Mesenchymal stem cell (in vitro differentiated cells and primary cell): ENCODE measurements at regions not wholly inside any gene's neighbourhood (a gene's known extent, or its start where the extent isn't known, plus 50 kb on each side); places are given as distances from the start of the nearest gene placed in this dataset.

Experiments
- DNase-seq: peaks from one replicate; pipeline ENCODE4 v3.0.0-alpha.2; 2013
- H2AFZ ChIP-seq: one replicate; pipeline ENCODE4 v1.6.1; 2013; ENCODE audit warnings: low read depth, mild to moderate bottlenecking, control low read depth, inconsistent platforms, low read length, moderate library complexity
- H2AK5ac ChIP-seq: 2 replicates; pipeline ENCODE4 v1.6.1; 2013; ENCODE audit warnings: low read length, moderate library complexity, mild to moderate bottlenecking, inconsistent platforms; ENCODE audit not compliant: severe bottlenecking
- H2BK120ac ChIP-seq: one replicate; pipeline ENCODE4 v1.6.1; 2013; ENCODE audit warnings: low read depth, mild to moderate bottlenecking, inconsistent platforms, low read length, moderate library complexity
- H2BK12ac ChIP-seq, 2 experiments: one replicate each; pipeline ENCODE4 v1.6.1; 2013; ENCODE audit warnings: inconsistent platforms in 2 of 2, low read length in 2 of 2, mild to moderate bottlenecking in 2 of 2, moderate library complexity in 2 of 2, control low read depth in 1 of 2
- H2BK15ac ChIP-seq: one replicate; pipeline ENCODE4 v1.6.1; 2013; ENCODE audit warnings: mild to moderate bottlenecking, low read depth, inconsistent platforms; ENCODE audit not compliant: poor library complexity, severe bottlenecking
- H2BK5ac ChIP-seq: 2 replicates; pipeline ENCODE4 v1.6.1; 2013; ENCODE audit warnings: low read depth, mild to moderate bottlenecking, low read length, control low read depth, inconsistent platforms; ENCODE audit not compliant: poor library complexity, severe bottlenecking
- H3K14ac ChIP-seq, 2 experiments: one replicate each; pipeline ENCODE4 v1.6.1; 2013; ENCODE audit warnings: inconsistent platforms in 2 of 2, low read length in 2 of 2, control low read depth in 1 of 2, mild to moderate bottlenecking in 1 of 2, moderate library complexity in 1 of 2
- H3K18ac ChIP-seq, 2 experiments: one replicate each; pipeline ENCODE4 v1.6.1; 2013; ENCODE audit warnings: inconsistent platforms in 2 of 2, low read length in 2 of 2, control low read depth in 1 of 2, low read depth in 1 of 2, mild to moderate bottlenecking in 1 of 2
- H3K23ac ChIP-seq, 2 experiments: one replicate each; pipeline ENCODE4 v1.6.1; 2013; ENCODE audit warnings: inconsistent platforms in 2 of 2, low read length in 2 of 2, mild to moderate bottlenecking in 2 of 2, moderate library complexity in 2 of 2, control low read depth in 1 of 2
- H3K27ac ChIP-seq: 2 replicates; pipeline ENCODE4 v1.5.1; 2013; ENCODE audit warnings: mild to moderate bottlenecking, moderate library complexity, low read length, control low read depth, inconsistent platforms; ENCODE audit not compliant: poor library complexity, severe bottlenecking
- H3K27me3 ChIP-seq, 2 experiments: 2 replicates each; pipeline versions ENCODE4 v1.6.1 to v1.7.0; 2013; ENCODE audit warnings: low read length in 2 of 2, mild to moderate bottlenecking in 2 of 2, moderate library complexity in 2 of 2, control low read depth in 1 of 2, inconsistent platforms in 1 of 2; ENCODE audit not compliant: control insufficient read depth in 1 of 2, insufficient read depth in 1 of 2
- H3K36me3 ChIP-seq, 2 experiments: 2 replicates each; pipeline versions ENCODE4 v1.6.1 to v1.7.0; 2013; ENCODE audit warnings: low read length in 2 of 2, control low read depth in 1 of 2, inconsistent platforms in 1 of 2, low read depth in 1 of 2, mild to moderate bottlenecking in 1 of 2; ENCODE audit not compliant: insufficient read depth in 2 of 2, control insufficient read depth in 1 of 2
- H3K4ac ChIP-seq, 2 experiments: one replicate each; pipeline ENCODE4 v1.6.1; 2013; ENCODE audit warnings: inconsistent platforms in 2 of 2, low read length in 2 of 2, mild to moderate bottlenecking in 2 of 2, moderate library complexity in 2 of 2, control low read depth in 1 of 2, low read depth in 1 of 2
- H3K4me1 ChIP-seq: 2 replicates; pipeline ENCODE4 v1.6.1; 2013; ENCODE audit warnings: low read depth, low read length, control low read depth; ENCODE audit not compliant: control insufficient read depth, insufficient read depth
- H3K4me2 ChIP-seq: 2 replicates; pipeline ENCODE4 v1.6.1; 2013; ENCODE audit warnings: low read length, mild to moderate bottlenecking, inconsistent platforms; ENCODE audit not compliant: poor library complexity, severe bottlenecking
- H3K4me3 ChIP-seq, 2 experiments: 2 replicates each; pipeline versions ENCODE4 v1.5.1 to v1.7.0; 2013; ENCODE audit warnings: low read length in 2 of 2, mild to moderate bottlenecking in 2 of 2, control low read depth in 1 of 2, low read depth in 1 of 2; ENCODE audit not compliant: insufficient read depth in 1 of 2
- H3K79me1 ChIP-seq: replicated peaks from 2 replicates; pipeline ENCODE4 v1.6.1; 2013; ENCODE audit warnings: mild to moderate bottlenecking, control low read depth, low read length, inconsistent platforms; ENCODE audit not compliant: poor library complexity, severe bottlenecking
- H3K9ac ChIP-seq: 2 replicates; pipeline ENCODE4 v1.7.0; 2013; ENCODE audit warnings: mild to moderate bottlenecking, low read length, moderate library complexity
- H3K9me3 ChIP-seq: 2 replicates; pipeline ENCODE4 v1.7.0; 2013; ENCODE audit warnings: mild to moderate bottlenecking, low read length; ENCODE audit not compliant: control insufficient read depth
- H4K8ac ChIP-seq: one replicate; pipeline ENCODE4 v1.6.1; 2013; ENCODE audit warnings: inconsistent platforms, mild to moderate bottlenecking, low read length, moderate library complexity
- H4K91ac ChIP-seq: one replicate; pipeline ENCODE4 v1.6.1; 2013; ENCODE audit warnings: mild to moderate bottlenecking, low read length, inconsistent platforms
- WGBS: methylation state at CpG from one replicate; pipeline ENCODE4 v1.1.7; 2013; ENCODE audit warnings: mixed read lengths; 5-methylcytosine and 5-hydroxymethylcytosine counted together

DNA sequence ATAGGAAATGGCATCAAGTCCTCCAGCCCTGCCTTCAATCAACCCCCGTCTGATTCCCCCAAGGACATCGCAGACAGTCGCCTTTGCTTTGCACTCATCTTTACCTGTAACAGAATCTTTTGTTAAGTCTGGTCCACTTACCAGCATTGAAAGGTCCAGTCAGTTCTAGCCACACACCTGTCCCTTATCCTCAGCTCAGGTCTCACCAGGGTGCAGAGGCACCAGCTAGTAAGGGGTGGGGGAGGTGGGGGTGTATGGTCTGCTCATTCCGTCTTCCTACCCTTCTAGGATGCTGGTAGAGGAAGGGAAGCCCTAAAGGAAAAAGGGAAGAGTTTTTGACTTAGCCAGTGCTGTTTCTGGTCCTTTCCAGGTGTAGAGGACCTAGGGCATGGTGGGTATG is 427.7 kb downstream of the MATN1 start:
- H2BK5ac ChIP-seq: no peak overlapping the region
- H3K4me2 ChIP-seq: no peak overlapping the region
- no peak overlapping the region for H2BK120ac ChIP-seq
- no peak overlapping the region for H3K4me3 ChIP-seq
- H3K36me3 ChIP-seq: no peaks in the 10 kb centered on the region
- no peak overlapping the region for H2BK15ac ChIP-seq
- H4K8ac ChIP-seq: no peak overlapping the region
- no peaks in the 10 kb centered on the region for H3K4me1 ChIP-seq
- H3K9ac ChIP-seq: no peak overlapping the region
- WGBS: 53% methylated on average over 2 of the region's 4 CpGs
- no peak for DNase-seq
- no peak overlapping the region for H3K18ac ChIP-seq
- H3K27me3 ChIP-seq: peaks cover 0 to 37% of the 10 kb centered on the region in 2 experiments
- no peak overlapping the region for H2AK5ac ChIP-seq
- no peak overlapping the region for H3K4ac ChIP-seq
- no peak overlapping the region for H2BK12ac ChIP-seq
- H3K9me3 ChIP-seq: peaks cover 10% of the 10 kb centered on the region
- no peak overlapping the region for H3K14ac ChIP-seq
- no peaks in the 10 kb centered on the region for H3K79me1 ChIP-seq
- no peak overlapping the region for H2AFZ ChIP-seq
- no peak overlapping the region for H3K27ac ChIP-seq
- H4K91ac ChIP-seq: no peak overlapping the region
- H3K23ac ChIP-seq: no peak overlapping the region

DNA sequence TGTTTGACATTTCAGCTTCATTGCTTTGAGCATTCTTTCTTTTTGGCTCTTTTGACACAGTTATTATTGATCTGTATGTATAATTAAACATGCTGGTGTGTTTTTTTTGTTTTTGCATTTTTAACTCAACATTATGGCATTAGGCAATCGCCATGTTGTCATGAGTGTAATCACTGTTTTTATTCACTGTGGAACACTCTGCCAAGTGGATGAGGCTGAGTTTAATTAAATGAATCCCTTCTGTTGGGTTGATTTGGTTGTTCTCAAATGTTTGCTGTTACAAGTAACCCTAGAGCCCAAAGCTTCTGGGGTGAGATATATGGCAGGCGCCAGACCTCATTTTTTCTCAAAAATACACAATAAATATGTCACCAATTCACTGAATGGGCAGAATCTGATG is 428.1 kb downstream of the MATN1 start:
- DNase-seq: no peak
- no peak overlapping the region for H4K8ac ChIP-seq
- H3K9me3 ChIP-seq: peaks cover 10% of the 10 kb centered on the region
- no peaks in the 10 kb centered on the region for H3K36me3 ChIP-seq
- H3K4me2 ChIP-seq: no peak overlapping the region
- no peak overlapping the region for H3K4me3 ChIP-seq
- no peak overlapping the region for H2BK12ac ChIP-seq
- H4K91ac ChIP-seq: no peak overlapping the region
- H3K27me3 ChIP-seq: peaks cover 0 to 36% of the 10 kb centered on the region in 2 experiments
- no peaks in the 10 kb centered on the region for H3K79me1 ChIP-seq
- no peak overlapping the region for H3K14ac ChIP-seq
- no peak overlapping the region for H3K27ac ChIP-seq
- WGBS: 87% methylated on average over 2 of the region's 2 CpGs
- no peak overlapping the region for H3K9ac ChIP-seq
- no peak overlapping the region for H2BK5ac ChIP-seq
- H2AK5ac ChIP-seq: no peak overlapping the region
- no peak overlapping the region for H2BK120ac ChIP-seq
- no peak overlapping the region for H2AFZ ChIP-seq
- H3K4me1 ChIP-seq: no peaks in the 10 kb centered on the region
- H3K23ac ChIP-seq: no peak overlapping the region
- H3K4ac ChIP-seq: no peak overlapping the region
- no peak overlapping the region for H2BK15ac ChIP-seq
- no peak overlapping the region for H3K18ac ChIP-seq

DNA sequence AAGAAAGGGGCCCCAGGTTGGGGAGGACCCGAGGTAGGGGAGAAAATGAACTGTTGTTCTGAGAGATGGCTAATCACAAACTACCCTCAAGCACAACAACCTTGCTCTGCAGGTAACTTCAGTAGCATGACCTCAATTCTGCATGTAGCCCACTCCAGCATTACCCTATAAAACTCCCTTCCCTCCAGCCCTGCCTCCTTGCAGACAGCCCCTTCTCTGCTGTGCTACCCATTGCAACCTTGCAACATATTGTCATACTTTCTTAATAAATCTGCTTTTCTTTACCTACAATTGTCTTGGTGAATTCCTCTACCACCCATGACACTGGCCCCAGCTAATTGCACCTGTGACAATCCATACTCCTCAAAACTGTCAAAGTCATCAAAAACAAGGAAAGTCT is 428.9 kb downstream of the MATN1 start:
- no peaks in the 10 kb centered on the region for H3K4me1 ChIP-seq
- no peak overlapping the region for H3K9ac ChIP-seq
- H2BK120ac ChIP-seq: no peak overlapping the region
- H3K4me2 ChIP-seq: no peak overlapping the region
- H3K9me3 ChIP-seq: peaks cover 10% of the 10 kb centered on the region
- no peak overlapping the region for H2BK15ac ChIP-seq
- H2BK5ac ChIP-seq: no peak overlapping the region
- H4K8ac ChIP-seq: no peak overlapping the region
- H2BK12ac ChIP-seq: no peak overlapping the region
- H3K27ac ChIP-seq: no peak overlapping the region
- peaks cover 0 to 33% of the 10 kb centered on the region in 2 experiments for H3K27me3 ChIP-seq
- H2AFZ ChIP-seq: no peak overlapping the region
- H3K36me3 ChIP-seq: no peaks in the 10 kb centered on the region
- no peak overlapping the region for H3K18ac ChIP-seq
- no peak overlapping the region for H3K4me3 ChIP-seq
- WGBS: 73% methylated on average over 1 of the region's 1 CpG
- H3K4ac ChIP-seq: no peak overlapping the region
- DNase-seq: no peak
- H3K79me1 ChIP-seq: no peaks in the 10 kb centered on the region
- H4K91ac ChIP-seq: no peak overlapping the region
- no peak overlapping the region for H3K23ac ChIP-seq
- no peak overlapping the region for H3K14ac ChIP-seq
- no peak overlapping the region for H2AK5ac ChIP-seq

DNA sequence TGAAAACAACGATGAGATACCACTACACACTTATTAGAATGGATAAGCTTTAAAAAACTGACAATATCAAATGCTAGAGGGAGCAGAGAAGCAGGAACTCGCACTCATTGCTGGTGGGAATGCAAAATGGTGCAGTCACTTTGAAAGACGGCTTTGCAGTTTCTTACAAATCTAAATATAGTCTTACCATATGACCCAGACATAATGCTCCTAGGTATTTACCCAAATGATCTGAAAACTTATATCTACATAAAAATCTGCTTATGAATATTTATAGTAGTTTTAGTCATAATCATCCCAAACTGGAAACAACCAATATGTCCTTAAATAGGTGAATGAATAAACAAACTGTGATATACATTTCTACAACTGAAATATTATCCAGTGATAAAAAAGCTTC is 430.9 kb downstream of the MATN1 start:
- Histone ChIP-seq H2AK5ac (no peak overlapping the region), H3K18ac (no peak overlapping the region), H3K36me3 (no peaks in the 10 kb centered on the region), H4K8ac (no peak overlapping the region), H2BK15ac (no peak overlapping the region), H3K4me2 (no peak overlapping the region), H4K91ac (no peak overlapping the region), H3K4me3 (no peak overlapping the region), H2BK5ac (no peak overlapping the region), H3K79me1 (no peaks in the 10 kb centered on the region), H3K14ac (no peak overlapping the region), H3K9ac (no peak overlapping the region), H3K27me3 (peaks cover 0 to 47% of the 10 kb centered on the region in 2 experiments), H2BK12ac (no peak overlapping the region), H3K4ac (no peak overlapping the region), H3K4me1 (no peaks in the 10 kb centered on the region), H2AFZ (no peak overlapping the region), H3K27ac (no peak overlapping the region), H3K23ac (no peak overlapping the region), H2BK120ac (no peak overlapping the region), H3K9me3 (peaks cover 7% of the 10 kb centered on the region)
- no peak for DNase-seq
- WGBS: 70% methylated on average over 2 of the region's 3 CpGs
